MM.1S (cell line): ENCODE measurements at regions not wholly inside any gene's neighbourhood (a gene's known extent, or its start where the extent isn't known, plus 50 kb on each side); places are given as distances from the start of the nearest gene placed in this dataset.

Experiments used
- DNase-seq: peaks from one replicate; pipeline ENCODE4 v3.0.0-alpha.2; 2015
- H2AFZ ChIP-seq: fragments of 300-600 bp; sonication (generic); 2 replicates; pipeline ENCODE4 v1.6.0; 2016; ENCODE audit warnings: antibody characterized with exemption, low read length
- H3F3A ChIP-seq: fragments of 300-600 bp; sonication (generic); 2 replicates; pipeline ENCODE4 v1.6.1; 2016; ENCODE audit warnings: mild to moderate bottlenecking, antibody characterized with exemption, low read length, moderate library complexity, mixed read lengths; ENCODE audit not compliant: insufficient read depth
- H3K27ac ChIP-seq: fragments of 300-600 bp; sonication (generic); 2 replicates; pipeline ENCODE4 v1.5.1; 2016; ENCODE audit warnings: mild to moderate bottlenecking, low read length
- H3K27me3 ChIP-seq: fragments of 300-600 bp; sonication (generic); replicated peaks from 2 replicates; pipeline ENCODE4 v1.6.0; 2016; ENCODE audit warnings: low read length; ENCODE audit not compliant: insufficient read depth
- H3K36me3 ChIP-seq: fragments of 300-600 bp; sonication (generic); replicated peaks from 2 replicates; pipeline ENCODE4 v1.6.1; 2016; ENCODE audit warnings: mild to moderate bottlenecking, low read length, mixed read lengths; ENCODE audit not compliant: insufficient read depth
- H3K4me1 ChIP-seq: fragments of 300-600 bp; sonication (generic); 2 replicates; pipeline ENCODE4 v1.6.1; 2016; ENCODE audit warnings: low read length, mixed read lengths
- H3K4me2 ChIP-seq: fragments of 300-600 bp; sonication (generic); 2 replicates; pipeline ENCODE4 v1.6.0; 2016; ENCODE audit warnings: low read depth, low read length
- H3K4me3 ChIP-seq: fragments of 300-600 bp; sonication (generic); 2 replicates; pipeline ENCODE4 v1.5.1; 2016; ENCODE audit warnings: low read length, mixed read lengths
- H3K79me2 ChIP-seq: fragments of 300-600 bp; sonication (generic); 2 replicates; pipeline ENCODE4 v1.6.1; 2016; ENCODE audit warnings: mixed run types, low read length, mixed read lengths
- H3K9ac ChIP-seq: fragments of 300-600 bp; sonication (generic); 2 replicates; pipeline ENCODE4 v1.6.1; 2016; ENCODE audit warnings: low read length, mixed read lengths
- H3K9me2 ChIP-seq: fragments of 300-600 bp; sonication (generic); replicated peaks from 2 replicates; pipeline ENCODE4 v1.6.1; 2016; ENCODE audit warnings: mild to moderate bottlenecking, low read length, mixed read lengths; ENCODE audit not compliant: insufficient read depth
- H3K9me3 ChIP-seq: fragments of 300-600 bp; sonication (generic); replicated peaks from 2 replicates; pipeline ENCODE4 v1.6.1; 2016; ENCODE audit warnings: mild to moderate bottlenecking, low read length, mixed read lengths; ENCODE audit not compliant: insufficient read depth
- H4K20me1 ChIP-seq: fragments of 300-600 bp; sonication (generic); 2 replicates; pipeline ENCODE4 v1.6.1; 2016; ENCODE audit warnings: mild to moderate bottlenecking, low read length, moderate library complexity, mixed read lengths; ENCODE audit not compliant: insufficient read depth
- EZH2 ChIP-seq: fragments of 300-600 bp; sonication (generic); optimal IDR thresholded peaks from 2 replicates; pipeline ENCODE3; 2017; ENCODE audit warnings: low read depth, mild to moderate bottlenecking, antibody characterized with exemption, low read length, mixed read lengths
- EZH2phosphoT487 ChIP-seq: fragments of 300-600 bp; sonication (generic); IDR thresholded peaks from 2 replicates; pipeline ENCODE4 v1.6.1; 2018; ENCODE audit warnings: antibody characterized with exemption, low read length
- TF ChIP-seq, protein P1 (sequence below): fragments of 300-600 bp; sonication (generic); IDR thresholded peaks from 2 replicates; pipeline ENCODE4 v1.5.1; 2016; ENCODE audit warnings: antibody characterized with exemption, low read length, mixed read lengths

DNA sequence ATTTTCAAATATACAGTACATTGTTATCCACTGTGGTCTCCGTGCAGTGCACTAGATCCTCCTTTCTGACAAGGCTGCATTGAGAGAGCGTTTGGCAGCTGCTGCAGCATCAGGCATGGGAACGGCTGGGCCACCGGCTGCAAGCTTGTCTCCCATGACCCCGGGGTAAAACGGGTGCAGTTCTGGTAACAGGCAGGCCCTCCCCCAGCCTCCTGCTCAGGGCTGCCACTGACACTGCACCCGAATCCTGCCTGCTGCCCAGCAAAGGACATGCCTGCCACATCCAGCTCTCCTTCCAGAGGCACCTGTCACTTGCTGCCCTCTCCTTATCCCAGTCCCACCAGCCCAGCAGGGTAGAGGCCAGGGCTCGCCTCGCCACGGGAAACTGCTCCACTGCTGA lies 124.5 kb upstream of the TMEM45B start:
- Histone ChIP-seq H3K36me3 (no peaks in the 10 kb centered on the region), H3K79me2 (no peaks in the 10 kb centered on the region), H3K9me2 (no peaks in the 10 kb centered on the region), H4K20me1 (no peaks in the 10 kb centered on the region), H3K27ac (no peak overlapping the region), H3F3A (no peaks in the 10 kb centered on the region), H3K9ac (no peak overlapping the region), H3K9me3 (no peaks in the 10 kb centered on the region; the same call in 1 of the 2 replicates), H3K4me1 (0 out of 2 replicates have a peak, but pooled peaks cover 11% of the 10 kb centered on the region), H3K27me3 (no peaks in the 10 kb centered on the region), H3K4me3 (no peak overlapping the region), H3K4me2 (no peak overlapping the region), H2AFZ (no peak overlapping the region)
- DNase-seq, result no peak
- no peak for TF ChIP-seq EZH2
- TF ChIP-seq, protein P1, sequence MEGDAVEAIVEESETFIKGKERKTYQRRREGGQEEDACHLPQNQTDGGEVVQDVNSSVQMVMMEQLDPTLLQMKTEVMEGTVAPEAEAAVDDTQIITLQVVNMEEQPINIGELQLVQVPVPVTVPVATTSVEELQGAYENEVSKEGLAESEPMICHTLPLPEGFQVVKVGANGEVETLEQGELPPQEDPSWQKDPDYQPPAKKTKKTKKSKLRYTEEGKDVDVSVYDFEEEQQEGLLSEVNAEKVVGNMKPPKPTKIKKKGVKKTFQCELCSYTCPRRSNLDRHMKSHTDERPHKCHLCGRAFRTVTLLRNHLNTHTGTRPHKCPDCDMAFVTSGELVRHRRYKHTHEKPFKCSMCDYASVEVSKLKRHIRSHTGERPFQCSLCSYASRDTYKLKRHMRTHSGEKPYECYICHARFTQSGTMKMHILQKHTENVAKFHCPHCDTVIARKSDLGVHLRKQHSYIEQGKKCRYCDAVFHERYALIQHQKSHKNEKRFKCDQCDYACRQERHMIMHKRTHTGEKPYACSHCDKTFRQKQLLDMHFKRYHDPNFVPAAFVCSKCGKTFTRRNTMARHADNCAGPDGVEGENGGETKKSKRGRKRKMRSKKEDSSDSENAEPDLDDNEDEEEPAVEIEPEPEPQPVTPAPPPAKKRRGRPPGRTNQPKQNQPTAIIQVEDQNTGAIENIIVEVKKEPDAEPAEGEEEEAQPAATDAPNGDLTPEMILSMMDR, result no peak
- TF ChIP-seq EZH2phosphoT487, result no peak

DNA sequence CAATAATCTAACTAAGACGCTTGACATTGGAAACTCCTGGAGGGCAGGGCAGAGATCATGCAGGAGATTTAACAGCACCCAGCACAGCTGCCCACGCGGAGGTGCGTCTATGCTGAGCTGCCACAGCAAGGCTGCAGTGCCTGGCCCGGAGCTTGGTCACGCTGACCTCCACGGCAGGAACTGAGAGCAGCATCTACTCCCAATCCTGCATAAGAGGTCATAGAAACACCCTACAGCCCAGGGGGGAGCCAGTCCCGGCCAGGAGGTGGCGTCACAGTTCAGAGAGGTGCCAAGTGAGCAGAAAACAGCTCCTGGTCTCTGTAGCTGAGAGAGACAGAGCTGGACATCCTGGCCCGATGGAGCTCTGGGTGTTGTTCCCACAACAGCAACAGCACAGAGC lies 121.1 kb upstream of the TMEM45B start:
- H3F3A ChIP-seq, result no peaks in the 10 kb centered on the region
- no peaks in the 10 kb centered on the region; the same call in 1 of the 2 replicates for H3K9me3 ChIP-seq
- H3K4me2 ChIP-seq, result no peak overlapping the region
- no peaks in the 10 kb centered on the region for H3K9me2 ChIP-seq
- no peak for TF ChIP-seq EZH2phosphoT487
- no peak for TF ChIP-seq EZH2
- TF ChIP-seq, protein P1, result peak; percentile 50
- H3K79me2 ChIP-seq, result no peaks in the 10 kb centered on the region
- no peaks in the 10 kb centered on the region for H3K36me3 ChIP-seq
- H3K27ac ChIP-seq, result no peak overlapping the region
- H3K4me3 ChIP-seq, result no peak overlapping the region
- peaks cover 14% of the 10 kb centered on the region; the same call in 1 of the 2 replicates for H3K4me1 ChIP-seq
- no peaks in the 10 kb centered on the region for H3K27me3 ChIP-seq
- no peak overlapping the region for H2AFZ ChIP-seq
- DNase-seq, result no peak
- no peak overlapping the region for H3K9ac ChIP-seq
- no peaks in the 10 kb centered on the region for H4K20me1 ChIP-seq

DNA sequence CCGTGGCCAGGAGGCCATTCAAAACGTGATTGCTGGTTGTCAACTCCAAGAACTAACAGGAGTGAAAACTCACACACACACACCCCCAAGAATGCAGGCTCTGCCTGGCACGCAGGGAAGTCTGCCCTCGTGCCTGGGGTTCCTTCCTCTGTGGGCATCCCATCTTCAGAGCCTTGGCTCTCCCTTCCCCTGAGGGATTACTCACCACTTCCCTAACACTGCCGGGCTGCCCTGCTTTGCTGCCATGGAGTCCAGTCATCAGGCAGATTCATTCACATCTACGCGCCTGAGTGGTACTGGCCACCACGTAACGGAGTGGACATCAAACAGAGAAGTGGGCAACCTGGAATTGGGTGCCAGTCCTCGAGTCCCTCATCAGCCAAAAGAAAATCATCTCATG lies 120.7 kb upstream of the TMEM45B start:
- DNase-seq, result no peak
- Histone ChIP-seq H3K4me3 (peak overlapping the region; percentile 64; the same call in 1 of the 2 replicates), H3F3A (no peaks in the 10 kb centered on the region), H3K27me3 (no peaks in the 10 kb centered on the region), H3K79me2 (no peaks in the 10 kb centered on the region), H3K4me2 (peak overlapping the region; percentile 79; the same call in 1 of the 2 replicates), H3K9me3 (no peaks in the 10 kb centered on the region), H3K9ac (peak overlapping the region; percentile 76; the same call in 1 of the 2 replicates), H3K9me2 (no peaks in the 10 kb centered on the region), H3K4me1 (peaks cover 14% of the 10 kb centered on the region; the same call in 1 of the 2 replicates), H4K20me1 (no peaks in the 10 kb centered on the region), H2AFZ (peak overlapping the region; percentile 92), H3K27ac (no peak overlapping the region), H3K36me3 (no peaks in the 10 kb centered on the region)
- TF ChIP-seq, protein P1, result no peak
- TF ChIP-seq EZH2, result no peak
- no peak for TF ChIP-seq EZH2phosphoT487
